WTC11 (cell line): ENCODE measurements at regions not wholly inside any gene's neighbourhood (a gene's known extent, or its start where the extent isn't known, plus 50 kb on each side); places are given as distances from the start of the nearest gene placed in this dataset.

ENCODE experiments used
- ATAC-seq: fragments of 200-7000 bp; cut with Tn5 transposase; 2 replicates; pipeline ENCODE4 v1.10.0; 2021; ENCODE audit warnings: mild to moderate bottlenecking, moderate library complexity
- CTCF ChIA-PET: fragments of 300-600 bp; sonication (Branson Sonifier 250); formaldehyde crosslinking; loops from one replicate; lab custom pipeline; 2021; ENCODE audit warnings: antibody characterized with exemption; lab: Charles Lee
- POLR2A ChIA-PET: fragments of 350-600 bp; sonication (Branson Sonifier 250); formaldehyde crosslinking; loops from one replicate; lab custom pipeline; 2021; ENCODE audit warnings: antibody characterized with exemption; lab: Charles Lee
- DNase-seq: peaks from one replicate; pipeline ENCODE4 v3.0.0; 2021; ENCODE audit warnings: low spot score
- H3K27ac Mint-ChIP-seq: 2 replicates; pipeline ENCODE4 v1.8.0; 2021; ENCODE audit warnings: mixed read lengths
- H3K27me3 Mint-ChIP-seq: 2 replicates; pipeline ENCODE4 v1.8.0; 2021; ENCODE audit warnings: low read depth, mild to moderate bottlenecking, moderate library complexity, mixed read lengths
- H3K36me3 Mint-ChIP-seq: 2 replicates; pipeline ENCODE4 v1.8.0; 2021; ENCODE audit warnings: mixed read lengths
- H3K4me1 Mint-ChIP-seq: 2 replicates; pipeline ENCODE4 v1.8.0; 2022; ENCODE audit warnings: mixed read lengths
- H3K4me3 Mint-ChIP-seq: 2 replicates; pipeline ENCODE4 v1.8.0; 2021; ENCODE audit warnings: mild to moderate bottlenecking, moderate library complexity, mixed read lengths
- H3K9me3 Mint-ChIP-seq: 2 replicates; pipeline ENCODE4 v1.8.0; 2021; ENCODE audit warnings: mixed read lengths
- CDX4 ChIP-seq: fragments of 250-450 bp; sonication (Bioruptor Pico); IDR thresholded peaks from 2 replicates; pipeline ENCODE4 v1.9.0; 2021; ENCODE audit warnings: moderate library complexity, mild to moderate bottlenecking, inconsistent platforms, borderline replicate concordance
- E2F4 ChIP-seq: sonication (generic); formaldehyde crosslinking; IDR thresholded peaks from 2 replicates; pipeline ENCODE4 v1.8.1; 2022; ENCODE audit warnings: low read depth, mild to moderate bottlenecking, moderate library complexity, missing genetic modification reagents, borderline replicate concordance
- ESRRA ChIP-seq: sonication (generic); formaldehyde crosslinking; IDR thresholded peaks from 2 replicates; pipeline ENCODE4 v1.8.1; 2022; ENCODE audit warnings: mild to moderate bottlenecking, missing genetic modification reagents, borderline replicate concordance
- FOXJ3 ChIP-seq: sonication (generic); formaldehyde crosslinking; IDR thresholded peaks from 2 replicates; pipeline ENCODE4 v1.9.0; 2021; ENCODE audit warnings: missing genetic modification reagents, mild to moderate bottlenecking, borderline replicate concordance
- FOXK1 ChIP-seq: sonication (generic); formaldehyde crosslinking; IDR thresholded peaks from 2 replicates; pipeline ENCODE4 v1.8.0; 2022; ENCODE audit warnings: mild to moderate bottlenecking, moderate library complexity, missing genetic modification reagents
- FOXP1 ChIP-seq: sonication (generic); formaldehyde crosslinking; IDR thresholded peaks from 2 replicates; pipeline ENCODE4 v1.8.0; 2022; ENCODE audit warnings: missing genetic modification reagents, mild to moderate bottlenecking, moderate library complexity, borderline replicate concordance
- IRF2 ChIP-seq: sonication (generic); formaldehyde crosslinking; IDR thresholded peaks from 2 replicates; pipeline ENCODE4 v1.8.0; 2022; ENCODE audit warnings: low read depth, missing genetic modification reagents, borderline replicate concordance
- NFATC4 ChIP-seq: fragments of 250-450 bp; sonication (Bioruptor Pico); IDR thresholded peaks from 2 replicates; pipeline ENCODE4 v1.9.0; 2021; ENCODE audit warnings: mild to moderate bottlenecking
- NR1H2 ChIP-seq: sonication (generic); formaldehyde crosslinking; IDR thresholded peaks from 2 replicates; pipeline ENCODE4 v1.9.0; 2021; ENCODE audit warnings: mild to moderate bottlenecking, moderate library complexity, missing genetic modification reagents
- TCF7 ChIP-seq: sonication (generic); formaldehyde crosslinking; IDR thresholded peaks from 2 replicates; pipeline ENCODE4 v1.8.0; 2022; ENCODE audit warnings: mild to moderate bottlenecking, low read depth, missing genetic modification reagents, moderate library complexity
- TEAD1 ChIP-seq: sonication (generic); formaldehyde crosslinking; IDR thresholded peaks from 2 replicates; pipeline ENCODE4 v1.8.0; 2022; ENCODE audit warnings: mild to moderate bottlenecking, missing genetic modification reagents
- TEAD4 ChIP-seq: sonication (generic); formaldehyde crosslinking; IDR thresholded peaks from 2 replicates; pipeline ENCODE4 v1.8.0; 2022; ENCODE audit warnings: mild to moderate bottlenecking, missing genetic modification reagents
- TP53 ChIP-seq: sonication (generic); formaldehyde crosslinking; IDR thresholded peaks from 2 replicates; pipeline ENCODE4 v1.8.1; 2023; ENCODE audit warnings: mild to moderate bottlenecking, missing genetic modification reagents
- ZNF317 ChIP-seq: sonication (generic); formaldehyde crosslinking; IDR thresholded peaks from 2 replicates; pipeline ENCODE4 v1.8.1; 2023; ENCODE audit warnings: low read depth, mild to moderate bottlenecking, moderate library complexity, missing genetic modification reagents, borderline replicate concordance
- ZNF416 ChIP-seq: fragments of 250-450 bp; sonication (Bioruptor Pico); IDR thresholded peaks from 2 replicates; pipeline ENCODE4 v1.9.0; 2021; ENCODE audit warnings: mild to moderate bottlenecking, inconsistent platforms
- ZNF671 ChIP-seq: fragments of 250-450 bp; sonication (Bioruptor Pico); IDR thresholded peaks from 2 replicates; pipeline ENCODE4 v1.8.0; 2021; ENCODE audit warnings: mild to moderate bottlenecking
- TF ChIP-seq, protein P1 (sequence below): sonication (generic); formaldehyde crosslinking; conservative IDR thresholded peaks from 2 replicates; pipeline ENCODE4 v1.8.1; 2022; ENCODE audit warnings: mild to moderate bottlenecking, missing genetic modification reagents
- TF ChIP-seq, protein P2 (sequence below): fragments of 250-450 bp; sonication (Bioruptor Pico); IDR thresholded peaks from 2 replicates; pipeline ENCODE4 v1.9.0; 2021; ENCODE audit warnings: mild to moderate bottlenecking
- TF ChIP-seq, protein P3 (sequence below): fragments of 200-600 bp; IDR thresholded peaks from 2 replicates; pipeline ENCODE4 v1.8.0; 2022; ENCODE audit warnings: antibody characterized with exemption

- Mint-ChIP-seq H3K27ac (no peak overlapping the region), H3K27me3 (no peaks in the 10 kb centered on the region; the same call in 1 of the 2 replicates), H3K4me1 (peaks cover 14% of the 10 kb centered on the region)
- ATAC-seq, result no peak
- CTCF ChIA-PET, result no interaction called here
- TF ChIP-seq FOXJ3 (CRISPR knock-in tag) (no peak), NFATC4 (no peak)
- TF ChIP-seq, protein P1, sequence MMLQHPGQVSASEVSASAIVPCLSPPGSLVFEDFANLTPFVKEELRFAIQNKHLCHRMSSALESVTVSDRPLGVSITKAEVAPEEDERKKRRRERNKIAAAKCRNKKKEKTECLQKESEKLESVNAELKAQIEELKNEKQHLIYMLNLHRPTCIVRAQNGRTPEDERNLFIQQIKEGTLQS, result no peak
- TF ChIP-seq, all 79 proteins: peak for 0
- POLR2A ChIA-PET, result no interaction called here
- Mint-ChIP-seq H3K36me3 (0 out of 2 replicates have a peak, but pooled peaks cover 5% of the 10 kb centered on the region), H3K9me3 (peaks cover 29% of the 10 kb centered on the region), H3K4me3 (no peak overlapping the region)
- no peak for DNase-seq
Observed at GRCh38 chr12:93219947-93220346, 157.8 kb upstream of the NUDT4 start.

- POLR2A ChIA-PET, result no interaction called here
- H3K4me3 Mint-ChIP-seq, result no peak overlapping the region
- H3K9me3 Mint-ChIP-seq, result peaks cover 14% of the 10 kb centered on the region
- no peak for DNase-seq
- H3K27ac Mint-ChIP-seq, result no peak overlapping the region
- peaks cover 14% of the 10 kb centered on the region for H3K4me1 Mint-ChIP-seq
- no peaks in the 10 kb centered on the region for H3K27me3 Mint-ChIP-seq
- TF ChIP-seq, protein P2, sequence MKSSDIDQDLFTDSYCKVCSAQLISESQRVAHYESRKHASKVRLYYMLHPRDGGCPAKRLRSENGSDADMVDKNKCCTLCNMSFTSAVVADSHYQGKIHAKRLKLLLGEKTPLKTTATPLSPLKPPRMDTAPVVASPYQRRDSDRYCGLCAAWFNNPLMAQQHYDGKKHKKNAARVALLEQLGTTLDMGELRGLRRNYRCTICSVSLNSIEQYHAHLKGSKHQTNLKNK (CRISPR knock-in tag), result no peak
- TF ChIP-seq CDX4 (no peak), TEAD1 (CRISPR knock-in tag) (no peak), TEAD4 (CRISPR knock-in tag) (no peak), IRF2 (CRISPR knock-in tag) (no peak)
- TF ChIP-seq, protein P3, sequence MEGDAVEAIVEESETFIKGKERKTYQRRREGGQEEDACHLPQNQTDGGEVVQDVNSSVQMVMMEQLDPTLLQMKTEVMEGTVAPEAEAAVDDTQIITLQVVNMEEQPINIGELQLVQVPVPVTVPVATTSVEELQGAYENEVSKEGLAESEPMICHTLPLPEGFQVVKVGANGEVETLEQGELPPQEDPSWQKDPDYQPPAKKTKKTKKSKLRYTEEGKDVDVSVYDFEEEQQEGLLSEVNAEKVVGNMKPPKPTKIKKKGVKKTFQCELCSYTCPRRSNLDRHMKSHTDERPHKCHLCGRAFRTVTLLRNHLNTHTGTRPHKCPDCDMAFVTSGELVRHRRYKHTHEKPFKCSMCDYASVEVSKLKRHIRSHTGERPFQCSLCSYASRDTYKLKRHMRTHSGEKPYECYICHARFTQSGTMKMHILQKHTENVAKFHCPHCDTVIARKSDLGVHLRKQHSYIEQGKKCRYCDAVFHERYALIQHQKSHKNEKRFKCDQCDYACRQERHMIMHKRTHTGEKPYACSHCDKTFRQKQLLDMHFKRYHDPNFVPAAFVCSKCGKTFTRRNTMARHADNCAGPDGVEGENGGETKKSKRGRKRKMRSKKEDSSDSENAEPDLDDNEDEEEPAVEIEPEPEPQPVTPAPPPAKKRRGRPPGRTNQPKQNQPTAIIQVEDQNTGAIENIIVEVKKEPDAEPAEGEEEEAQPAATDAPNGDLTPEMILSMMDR, result no peak
- TF ChIP-seq, all 79 proteins: peak for 0
- ATAC-seq, result no peak
- CTCF ChIA-PET, result no interaction called here
- 0 out of 2 replicates have a peak, but pooled peaks cover 5% of the 10 kb centered on the region for H3K36me3 Mint-ChIP-seq
Observed at GRCh38 chr12:93221841-93222240, 155.9 kb upstream of the NUDT4 start.

DNA sequence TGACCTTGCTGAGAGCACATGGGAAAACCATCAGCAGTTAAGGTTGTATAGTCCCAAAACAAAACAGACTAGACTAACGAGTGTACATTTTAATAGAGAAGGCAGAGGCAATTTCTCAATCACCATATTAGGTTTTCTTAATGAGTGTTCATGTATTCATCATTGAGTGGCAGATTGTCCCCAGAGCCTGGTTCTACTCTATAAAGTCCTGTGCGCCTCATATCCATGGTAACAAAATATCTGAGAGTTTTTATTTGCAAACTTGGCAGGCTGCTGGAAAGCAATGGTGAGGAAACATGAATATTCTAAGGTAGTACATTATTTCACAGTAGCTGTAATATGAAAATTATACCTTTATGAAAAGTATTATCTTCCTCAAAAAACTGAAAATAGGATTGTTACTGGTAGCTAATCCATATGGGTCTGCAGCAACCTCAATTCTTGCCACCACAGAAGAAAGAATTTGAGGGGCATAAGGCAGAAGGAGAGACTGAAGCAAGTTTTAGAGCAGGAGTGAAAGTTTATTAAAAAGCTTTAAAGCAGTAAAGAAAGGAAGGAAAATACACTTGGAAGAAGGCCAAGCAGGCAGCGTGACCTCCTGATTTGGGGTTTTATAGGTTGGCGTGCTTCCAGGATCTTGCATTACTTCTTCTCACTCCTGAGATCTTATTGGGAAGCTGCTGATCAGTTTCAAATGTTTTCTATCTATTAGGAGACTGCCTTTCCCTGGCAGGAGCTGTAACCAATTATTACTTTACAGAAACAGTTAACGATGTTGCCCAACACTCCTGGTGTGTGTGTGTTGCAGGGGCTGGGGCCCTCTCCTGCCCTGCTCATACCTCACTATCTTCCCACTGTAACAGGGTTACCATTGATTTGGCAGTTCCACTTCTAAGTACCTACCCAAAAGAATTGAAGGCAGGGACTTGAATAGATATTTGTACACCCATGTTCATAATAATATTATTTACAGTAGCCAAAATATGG lies 154.0 kb upstream of the NUDT4 start:
- CTCF ChIA-PET, result no interaction called here
- no peak overlapping the region for H3K27ac Mint-ChIP-seq
- peaks cover 14% of the 10 kb centered on the region for H3K4me1 Mint-ChIP-seq
- no peaks in the 10 kb centered on the region; the same call in 1 of the 2 replicates for H3K27me3 Mint-ChIP-seq
- POLR2A ChIA-PET, result no interaction called here
- H3K36me3 Mint-ChIP-seq, result peaks cover 16% of the 10 kb centered on the region
- no peak for DNase-seq
- no peak for ATAC-seq
- H3K4me3 Mint-ChIP-seq, result no peak overlapping the region
- TF ChIP-seq ESRRA, result no peak
- TF ChIP-seq IRF2 (CRISPR knock-in tag), result no peak
- TF ChIP-seq, protein P3, result no peak
- TF ChIP-seq TCF7 (CRISPR knock-in tag), result no peak
- TF ChIP-seq, all 79 proteins: peak for 0
- peaks cover 28% of the 10 kb centered on the region for H3K9me3 Mint-ChIP-seq

- DNase-seq, result no peak
- Mint-ChIP-seq H3K27ac (no peak overlapping the region), H3K9me3 (peaks cover 31% of the 10 kb centered on the region), H3K27me3 (no peaks in the 10 kb centered on the region; the same call in 1 of the 2 replicates), H3K4me3 (no peak overlapping the region), H3K36me3 (peaks cover 18% of the 10 kb centered on the region), H3K4me1 (peaks cover 17% of the 10 kb centered on the region)
- no peak for ATAC-seq
- ChIA-PET POLR2A (no interaction called here), CTCF (no interaction called here)
- TF ChIP-seq TCF7 (CRISPR knock-in tag), result no peak
- TF ChIP-seq TP53 (CRISPR knock-in tag), result no peak
- no peak for TF ChIP-seq ZNF317 (CRISPR knock-in tag)
- no peak for TF ChIP-seq ZNF416 (CRISPR knock-in tag)
- TF ChIP-seq ZNF671 (CRISPR knock-in tag), result no peak
- no peak for TF ChIP-seq E2F4 (CRISPR knock-in tag)
- TF ChIP-seq FOXP1, result no peak
- TF ChIP-seq NR1H2, result no peak
- TF ChIP-seq FOXK1 (CRISPR knock-in tag), result no peak
Observed at GRCh38 chr12:93225094-93225493, 152.6 kb upstream of the NUDT4 start.
